GM23248 (cell line): ENCODE measurements at regions not wholly inside any gene's neighbourhood (a gene's known extent, or its start where the extent isn't known, plus 50 kb on each side); places are given as distances from the start of the nearest gene placed in this dataset.

ENCODE experiments used
- EZH2 ChIP-seq: fragments of 200-600 bp; sonication (generic); IDR thresholded peaks from 2 replicates; pipeline ENCODE4 v1.6.1; 2018; ENCODE audit warnings: antibody characterized with exemption, mild to moderate bottlenecking; ENCODE audit not compliant: insufficient read depth, poor library complexity, severe bottlenecking
- EZH2phosphoT487 ChIP-seq: fragments of 200-600 bp; sonication (generic); IDR thresholded peaks from 2 replicates; pipeline ENCODE4 v1.6.1; 2018; ENCODE audit warnings: antibody characterized with exemption, moderate library complexity, mild to moderate bottlenecking, low read depth; ENCODE audit not compliant: insufficient read depth

GRCh38 chr13:53474878-53475277 lies 446.3 kb downstream of the OLFM4 start:
- TF ChIP-seq EZH2: no peak
- no peak for TF ChIP-seq EZH2phosphoT487
